HFFc6 (cell line): ENCODE measurements at regions not wholly inside any gene's neighbourhood (a gene's known extent, or its start where the extent isn't known, plus 50 kb on each side); places are given as distances from the start of the nearest gene placed in this dataset.

Source experiments
- DNase-seq: peaks from one replicate; pipeline ENCODE4 v3.0.0-alpha.2; 2018
- H3K27ac Mint-ChIP-seq: 2 replicates; pipeline ENCODE4 v1.8.0; 2020; ENCODE audit warnings: mild to moderate bottlenecking, mixed read lengths
- H3K27me3 Mint-ChIP-seq: 2 replicates; pipeline ENCODE4 v1.8.0; 2021; ENCODE audit warnings: mild to moderate bottlenecking, moderate library complexity, mixed read lengths; ENCODE audit not compliant: insufficient read depth
- H3K36me3 Mint-ChIP-seq: 2 replicates; pipeline ENCODE4 v1.8.0; 2021; ENCODE audit warnings: low read depth, mixed read lengths
- H3K4me1 Mint-ChIP-seq: 2 replicates; pipeline ENCODE4 v1.8.0; 2020; ENCODE audit warnings: low read depth, mixed read lengths
- H3K4me3 Mint-ChIP-seq: 2 replicates; pipeline ENCODE4 v1.8.0; 2020; ENCODE audit warnings: mild to moderate bottlenecking, moderate library complexity, mixed read lengths
- H3K9me3 Mint-ChIP-seq: 2 replicates; pipeline ENCODE4 v1.8.0; 2020; ENCODE audit warnings: mild to moderate bottlenecking, mixed read lengths
- CTCF ChIP-seq: fragments of 200-600 bp; sonication (generic); IDR thresholded peaks from 2 replicates; pipeline ENCODE4 v1.5.0; 2021; ENCODE audit warnings: antibody characterized with exemption, mild to moderate bottlenecking

DNA sequence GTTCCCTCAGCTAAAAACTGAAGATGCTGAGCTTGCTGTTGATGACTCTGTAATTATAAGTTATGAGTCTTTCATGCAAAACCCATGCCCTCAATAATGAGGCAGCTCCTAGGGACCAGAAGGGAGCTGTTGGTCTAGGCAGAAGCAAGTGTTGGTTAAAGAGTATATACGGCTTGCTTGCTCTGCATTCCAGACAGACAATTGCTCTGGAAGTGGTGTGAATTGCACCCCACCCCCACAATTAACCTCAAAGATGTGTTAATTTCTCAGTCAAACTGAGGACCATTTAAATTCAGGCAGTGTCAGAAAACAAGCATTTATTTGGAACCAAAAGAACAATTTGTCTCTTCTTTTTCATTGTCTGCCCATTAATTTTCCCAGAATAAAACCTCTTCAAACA, 163.5 kb upstream of the EOMES start:
- H3K4me3 Mint-ChIP-seq = no peak overlapping the region
- no peaks in the 10 kb centered on the region for H3K36me3 Mint-ChIP-seq
- no peak overlapping the region for H3K27ac Mint-ChIP-seq
- no peak for TF ChIP-seq CTCF
- H3K9me3 Mint-ChIP-seq = no peaks in the 10 kb centered on the region
- H3K27me3 Mint-ChIP-seq = peaks cover 5% of the 10 kb centered on the region
- no peak for DNase-seq
- no peaks in the 10 kb centered on the region for H3K4me1 Mint-ChIP-seq

DNA sequence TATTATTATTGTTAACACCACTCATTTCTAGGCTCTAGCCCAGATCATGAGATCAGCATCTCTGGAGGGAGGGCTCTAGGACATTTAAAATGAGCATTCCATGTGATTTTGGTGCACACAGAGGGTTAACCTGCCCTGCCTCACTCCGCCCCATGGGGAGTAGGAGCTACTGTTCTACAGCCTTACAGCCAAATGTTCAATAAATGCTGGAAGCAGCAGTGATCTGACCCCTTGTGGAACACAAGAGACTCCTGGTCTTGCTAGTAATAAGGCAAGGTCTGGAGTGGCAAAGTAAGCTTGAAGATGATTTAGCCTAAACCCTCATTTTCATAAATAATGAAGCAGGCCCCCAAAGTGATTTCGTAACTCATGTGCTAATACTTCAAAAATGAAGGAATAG, 166.4 kb upstream of the EOMES start:
- Mint-ChIP-seq H3K4me3 (no peak overlapping the region), H3K27ac (no peak overlapping the region), H3K27me3 (no peaks in the 10 kb centered on the region), H3K36me3 (no peaks in the 10 kb centered on the region), H3K4me1 (no peaks in the 10 kb centered on the region), H3K9me3 (no peaks in the 10 kb centered on the region)
- no peak for DNase-seq
- no peak for TF ChIP-seq CTCF

DNA sequence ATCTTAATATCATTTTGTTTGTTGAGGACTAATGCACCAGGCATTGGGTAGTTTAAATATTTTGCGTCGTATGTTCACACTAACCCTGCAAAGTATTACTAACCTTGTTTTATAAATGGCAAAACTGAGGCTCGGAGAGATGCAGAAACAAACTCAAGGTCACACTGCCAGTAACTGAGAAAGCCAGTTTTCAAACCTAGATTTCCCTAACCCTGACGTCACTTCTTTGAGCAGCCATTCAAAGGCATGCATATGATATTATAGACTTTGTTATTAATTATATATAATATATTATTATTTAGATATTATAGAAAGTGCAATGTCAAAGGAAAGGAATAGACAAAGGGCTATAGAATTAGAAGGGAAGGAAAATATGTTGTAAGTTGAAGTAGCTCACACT, 167.6 kb upstream of the EOMES start:
- Mint-ChIP-seq H3K4me1 (no peaks in the 10 kb centered on the region), H3K36me3 (no peaks in the 10 kb centered on the region), H3K4me3 (no peak overlapping the region), H3K27ac (no peak overlapping the region), H3K27me3 (no peaks in the 10 kb centered on the region; the same call in 1 of the 2 replicates), H3K9me3 (no peaks in the 10 kb centered on the region)
- no peak for DNase-seq
- TF ChIP-seq CTCF = no peak

GRCh38 chr3:27900316-27900715, 178.2 kb upstream of the EOMES start:
- Mint-ChIP-seq H3K27ac (no peak overlapping the region), H3K4me1 (no peaks in the 10 kb centered on the region), H3K36me3 (no peaks in the 10 kb centered on the region), H3K9me3 (no peaks in the 10 kb centered on the region), H3K4me3 (no peak overlapping the region), H3K27me3 (no peaks in the 10 kb centered on the region)
- no peak for TF ChIP-seq CTCF
- no peak for DNase-seq

- H3K4me3 Mint-ChIP-seq = no peak overlapping the region
- H3K27ac Mint-ChIP-seq = no peak overlapping the region
- H3K27me3 Mint-ChIP-seq = no peaks in the 10 kb centered on the region
- H3K4me1 Mint-ChIP-seq = no peaks in the 10 kb centered on the region
- TF ChIP-seq CTCF = no peak
- no peaks in the 10 kb centered on the region for H3K9me3 Mint-ChIP-seq
- no peak for DNase-seq
- no peaks in the 10 kb centered on the region for H3K36me3 Mint-ChIP-seq
Measured at GRCh38 chr3:27903446-27903845, 181.3 kb upstream of the EOMES start.

DNA sequence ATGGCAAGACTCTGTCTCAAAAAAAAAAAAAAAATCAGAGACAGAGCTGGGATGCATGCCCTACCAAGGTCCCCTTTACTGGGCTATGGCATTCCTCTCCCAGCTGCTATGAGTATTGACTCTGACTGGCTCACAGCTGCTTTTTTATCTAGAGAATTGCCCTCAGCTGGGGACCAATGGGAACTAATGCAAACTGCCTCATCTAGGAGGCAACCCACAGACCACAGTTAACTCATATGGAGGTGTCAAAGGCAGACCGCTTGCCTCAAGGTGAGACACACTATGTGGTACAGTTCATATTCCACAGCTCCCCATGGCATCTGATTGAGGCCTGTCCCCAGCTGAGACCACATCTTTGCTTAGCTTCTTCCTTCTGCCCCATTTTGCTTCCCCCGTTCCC, 183.5 kb upstream of the EOMES start:
- no peak for DNase-seq

More for the DNA sequence above, 183.5 kb upstream of the EOMES start:
- no peak overlapping the region for H3K27ac Mint-ChIP-seq
- no peaks in the 10 kb centered on the region; the same call in 1 of the 2 replicates for H3K27me3 Mint-ChIP-seq
- TF ChIP-seq CTCF = no peak
- no peak overlapping the region for H3K4me3 Mint-ChIP-seq
- H3K36me3 Mint-ChIP-seq = no peaks in the 10 kb centered on the region
- no peaks in the 10 kb centered on the region for H3K9me3 Mint-ChIP-seq
- no peaks in the 10 kb centered on the region for H3K4me1 Mint-ChIP-seq
